NCI-H526 (cell line): ENCODE measurements at regions not wholly inside any gene's neighbourhood (a gene's known extent, or its start where the extent isn't known, plus 50 kb on each side); places are given as distances from the start of the nearest gene placed in this dataset.
A peak's percentile ranks its signal among the peaks of the same experiment; 100 is the strongest.

Experiments
- DNase-seq, 2 experiments: peaks; one replicate each; lab custom pipeline; 2025; lab: John Stamatoyannopoulos, UW

DNA sequence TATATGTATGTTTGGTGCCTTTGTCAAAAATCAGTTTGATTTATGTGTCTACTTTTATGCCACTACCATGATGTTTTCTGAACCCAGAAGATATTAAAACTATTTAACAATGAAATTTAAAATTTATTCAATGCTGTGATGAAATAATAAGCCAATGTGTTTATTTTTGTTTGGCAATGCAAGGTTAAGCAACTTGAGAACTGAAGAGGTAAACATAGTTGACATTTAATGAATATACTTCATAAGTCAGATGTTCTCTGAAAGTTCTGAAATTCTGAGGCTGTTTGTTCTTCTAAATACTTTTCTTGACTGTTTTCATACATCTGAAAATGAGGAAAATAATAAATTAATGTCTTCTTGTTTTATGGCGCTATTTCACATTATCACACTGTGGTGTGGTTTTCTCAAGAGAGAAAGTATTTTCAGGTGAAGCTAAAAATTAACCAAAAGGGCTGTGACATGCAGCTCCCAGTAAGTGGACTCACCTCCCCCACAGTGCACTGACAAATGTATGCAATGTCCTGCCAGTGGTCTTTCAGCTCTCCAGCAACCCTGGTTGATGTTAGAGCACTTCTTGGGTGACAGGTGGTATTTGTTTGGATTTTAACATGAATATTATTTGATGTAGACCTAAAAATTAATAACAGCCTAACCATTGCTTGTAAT, 863.6 kb upstream of the SALL3 start:
- DNase-seq, result no peak

DNA sequence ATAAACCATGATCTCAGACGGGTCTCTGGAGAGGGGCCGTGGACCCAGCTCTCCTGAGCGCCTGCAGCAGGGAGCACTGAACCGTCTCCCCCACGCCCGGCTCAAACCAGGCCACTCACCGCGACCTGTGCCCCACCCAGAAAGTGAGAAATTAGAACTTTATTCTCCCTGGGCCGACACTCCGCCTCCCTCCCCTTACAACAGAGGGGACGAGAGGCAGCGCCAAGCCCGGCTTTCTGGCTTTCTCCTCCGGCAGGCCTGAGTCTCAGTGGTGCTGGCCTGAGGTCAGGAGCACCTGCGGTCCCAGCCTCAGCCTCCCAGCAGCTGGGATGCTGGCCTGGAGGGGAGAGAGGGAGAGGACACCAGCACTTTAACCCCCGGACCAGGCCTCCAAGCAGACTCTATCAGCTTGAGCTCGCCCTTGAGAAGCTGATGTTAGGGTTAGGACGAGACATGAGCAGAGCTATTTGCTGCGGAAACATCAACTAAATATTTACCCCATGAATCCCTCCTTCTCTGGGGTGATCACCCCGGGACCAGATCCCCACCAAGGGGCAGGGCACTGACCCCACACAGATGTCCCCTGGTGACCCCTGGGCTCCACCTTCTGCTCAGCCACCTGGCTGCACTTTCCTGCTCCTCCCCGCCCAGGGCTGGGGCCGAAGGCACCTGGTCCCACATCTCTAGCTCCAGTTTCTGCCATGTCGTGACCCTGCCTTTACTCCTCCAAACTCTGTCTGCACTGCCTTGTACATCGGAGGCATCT, 856.3 kb upstream of the SALL3 start:
- no peak for DNase-seq

DNA sequence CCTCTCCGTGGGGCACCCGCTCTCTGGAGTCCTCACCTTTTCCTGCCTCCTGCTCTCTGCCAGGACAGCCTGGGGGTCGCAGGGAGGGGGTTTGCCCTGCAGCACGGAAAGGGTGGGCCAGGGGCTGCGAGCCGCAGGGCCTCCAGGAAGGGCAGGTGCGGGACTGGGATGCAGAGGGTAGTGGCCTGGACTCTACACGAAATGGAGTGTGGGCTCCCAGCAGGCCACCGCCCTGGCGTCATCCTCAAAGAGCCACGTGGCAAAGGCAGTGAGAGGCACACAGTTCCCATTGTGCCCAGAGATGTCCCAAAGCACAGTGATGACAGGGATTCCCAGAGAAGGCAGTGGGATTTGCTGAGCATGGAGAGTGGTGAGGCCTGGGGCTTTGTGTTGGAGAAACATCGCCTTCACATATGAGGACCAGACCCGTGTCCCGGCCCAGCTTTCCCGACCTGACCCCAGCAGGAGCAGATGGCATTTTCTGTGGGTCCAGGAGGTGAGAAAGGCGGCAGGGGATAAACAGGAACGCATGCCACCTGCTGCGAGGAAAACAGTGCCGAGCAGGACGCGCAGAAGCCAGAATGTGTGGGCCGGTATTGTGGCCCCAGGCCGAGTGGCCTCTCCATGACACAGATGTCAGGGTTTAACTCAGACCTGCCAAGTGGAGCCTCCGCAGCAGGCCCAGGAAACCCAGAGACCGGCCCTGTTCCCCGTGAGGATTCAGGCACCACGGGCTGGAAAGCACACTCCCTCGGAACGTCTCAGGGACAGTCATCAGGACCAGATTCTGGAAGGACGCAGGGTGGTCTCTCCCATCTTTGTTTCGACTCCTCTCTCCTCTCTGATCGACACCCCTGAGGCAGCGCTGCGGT, 855.5 kb upstream of the SALL3 start:
- no peak for DNase-seq

DNA sequence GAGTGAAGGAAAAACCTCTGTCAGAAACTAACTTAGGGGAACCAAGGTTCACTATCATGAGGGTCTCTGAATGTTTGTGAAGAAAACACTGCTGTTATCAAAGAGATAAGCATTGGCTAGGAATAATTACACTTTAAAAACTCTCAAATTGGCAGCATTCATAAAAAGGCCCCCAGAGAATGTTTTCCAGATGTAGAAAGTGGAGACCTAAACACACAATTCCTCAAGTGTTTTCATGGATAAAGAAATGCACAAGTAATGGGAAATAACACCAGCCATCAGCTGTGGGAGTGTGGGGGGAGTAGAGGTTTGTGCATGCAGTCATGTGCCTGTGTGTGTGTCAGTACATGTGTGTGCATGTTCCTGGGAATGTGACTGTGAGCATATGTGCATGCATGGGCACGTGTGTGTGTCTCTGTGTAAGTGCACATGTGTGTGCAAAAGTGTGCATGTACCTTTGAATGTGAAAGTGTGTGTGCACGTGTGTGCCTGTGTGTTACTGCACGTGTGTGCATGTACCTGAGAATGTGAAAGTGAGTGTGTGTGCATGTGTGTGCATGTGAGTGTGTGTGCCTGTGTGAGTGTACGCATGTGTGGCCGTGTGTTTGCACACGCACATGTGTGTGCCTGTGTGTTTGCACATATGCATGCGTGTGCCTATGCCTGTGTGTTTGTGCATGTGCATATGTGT, 854.3 kb upstream of the SALL3 start:
- no peak for DNase-seq

DNA sequence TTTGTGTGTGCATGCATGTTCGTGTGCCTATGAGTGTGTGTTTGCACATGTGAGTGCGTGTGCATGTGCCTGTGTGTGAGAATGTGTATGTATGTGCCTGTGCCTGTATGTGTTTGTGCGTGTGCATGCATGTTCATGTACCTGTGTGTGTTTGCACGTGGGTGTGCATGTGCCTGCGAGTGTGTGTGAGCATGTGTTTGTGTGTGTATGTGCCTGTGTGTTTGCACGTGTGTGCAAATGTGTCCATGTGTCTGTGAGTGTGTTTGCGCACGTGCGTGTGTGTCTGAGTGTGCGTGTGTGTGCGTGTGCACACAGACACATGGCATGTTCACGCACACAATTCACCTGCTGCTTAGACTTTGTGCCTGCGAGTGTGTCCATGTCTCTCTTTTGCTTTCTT, 853.5 kb upstream of the SALL3 start:
- DNase-seq, result no peak

DNA sequence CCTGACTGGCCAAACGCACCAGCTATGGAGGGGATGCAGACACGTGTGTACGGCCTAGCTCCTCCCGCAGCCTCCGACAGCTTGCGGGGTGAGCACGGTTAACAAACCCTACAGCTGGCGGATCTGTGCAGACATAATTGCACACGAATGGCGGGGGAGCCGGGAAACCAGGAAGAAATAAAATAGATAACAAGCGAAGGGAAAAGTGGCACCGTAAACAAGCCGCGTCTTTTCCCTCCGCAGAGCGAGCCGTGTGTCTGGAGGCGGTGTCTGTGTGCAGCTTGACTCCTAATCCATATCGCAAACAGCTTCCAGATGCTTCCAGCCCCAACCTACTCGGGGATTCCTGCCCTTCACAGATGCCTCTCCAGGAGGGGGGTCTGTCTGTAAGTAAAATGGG, 853.1 kb upstream of the SALL3 start:
- DNase-seq, result no peak

DNA sequence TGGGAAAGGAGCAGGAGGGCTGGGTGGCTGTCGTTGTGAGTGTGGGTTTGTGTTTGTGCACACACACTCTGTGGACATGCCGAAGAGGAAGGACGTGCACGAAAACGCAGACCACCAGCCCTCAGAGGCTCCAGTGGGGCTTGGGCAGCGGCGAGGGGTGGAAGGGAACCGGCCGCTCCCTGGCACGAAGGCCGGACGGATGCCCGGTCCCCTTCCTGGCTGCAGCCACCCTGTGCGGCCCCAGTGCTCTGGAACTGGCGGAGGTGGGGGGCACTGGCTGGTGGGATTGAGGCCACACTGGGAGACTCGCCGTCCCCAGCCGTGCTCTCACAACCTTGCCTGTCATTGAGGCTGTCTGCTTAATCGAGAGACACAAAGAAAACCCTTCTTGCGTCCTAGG, 852.6 kb upstream of the SALL3 start:
- no peak for DNase-seq

DNA sequence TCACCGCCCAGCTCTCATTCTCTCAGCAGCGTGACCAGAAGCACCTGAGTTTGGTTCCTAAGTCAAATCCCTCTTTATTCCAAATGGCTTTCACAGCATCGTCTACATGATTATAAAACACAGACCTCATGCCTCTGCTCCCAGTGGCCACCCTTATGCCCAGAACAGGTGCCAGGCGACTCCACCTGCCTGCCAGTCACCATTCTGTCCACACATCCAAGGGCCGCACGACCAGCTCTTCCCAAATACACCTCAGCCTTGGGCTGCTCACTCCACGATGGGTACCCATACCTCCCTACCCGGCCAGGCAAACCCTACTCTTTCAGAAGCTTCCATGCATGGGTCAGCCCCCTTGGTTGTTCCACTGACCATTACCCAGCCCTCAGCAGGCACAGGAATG, 851.6 kb upstream of the SALL3 start:
- DNase-seq, result no peak

DNA sequence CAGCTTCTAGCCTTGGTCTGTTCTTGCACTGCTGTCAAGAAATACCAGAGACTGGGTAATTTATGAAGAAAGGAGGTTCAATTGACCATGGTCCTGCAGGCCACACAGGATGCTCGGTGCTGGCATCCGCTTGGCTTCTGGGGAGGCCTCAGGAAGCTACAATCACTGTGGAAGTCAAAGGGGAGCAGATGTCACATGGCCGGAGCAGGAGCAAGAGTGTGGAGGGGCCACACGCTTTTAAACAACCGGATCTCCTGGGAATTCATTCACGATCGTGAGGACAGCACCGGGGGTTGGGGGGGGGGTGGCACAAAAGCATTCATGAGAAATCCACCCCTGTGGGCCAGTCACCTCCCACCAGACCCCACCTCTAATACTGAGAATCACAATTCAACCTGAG, 850.4 kb upstream of the SALL3 start:
- DNase-seq, result no peak

DNA sequence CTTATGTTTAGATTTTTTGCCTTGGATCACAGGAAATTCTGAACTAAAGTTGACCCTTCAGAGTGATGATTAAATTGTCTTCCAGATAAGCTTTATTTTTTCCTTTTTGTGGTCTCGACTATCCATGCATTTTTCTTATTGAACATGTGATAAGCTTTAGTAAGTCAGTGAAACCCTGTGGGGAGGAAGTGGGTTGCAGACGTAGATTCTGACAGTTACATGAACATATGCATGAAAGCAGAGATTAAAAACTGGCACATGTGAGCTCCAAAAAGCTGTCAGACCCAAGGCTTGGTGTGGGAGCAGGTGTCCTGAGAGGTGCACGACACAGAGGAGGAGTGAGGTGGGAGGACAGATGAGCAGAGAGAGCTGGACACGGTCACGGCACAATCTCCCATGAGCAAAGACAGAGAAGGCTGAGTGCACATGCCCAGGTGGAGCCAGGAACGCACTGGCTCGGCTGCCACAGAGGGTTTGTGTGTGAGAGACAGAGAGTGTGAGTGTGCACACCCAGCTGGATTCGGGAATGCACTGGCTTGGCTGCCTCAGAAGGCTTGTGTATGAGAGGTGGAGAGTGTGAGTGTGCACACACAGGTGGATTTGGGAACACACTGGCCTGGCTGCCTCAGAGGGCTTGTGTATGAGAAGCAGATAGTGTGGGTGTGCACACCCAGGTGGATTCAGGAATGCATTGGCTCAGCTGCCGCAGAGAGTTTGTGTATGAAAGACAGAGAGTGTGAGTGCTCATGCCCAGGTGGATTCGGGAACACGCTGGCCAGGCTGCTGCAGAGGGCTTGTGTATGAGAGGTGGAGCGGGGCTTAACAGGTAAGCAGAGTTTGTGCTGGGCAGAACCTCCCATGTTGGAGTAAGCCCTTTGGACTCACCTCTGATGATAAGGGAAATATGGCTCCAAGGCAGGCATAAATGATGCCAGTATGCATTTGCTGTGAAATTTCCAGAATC, 849.1 kb upstream of the SALL3 start:
- no peak for DNase-seq

DNA sequence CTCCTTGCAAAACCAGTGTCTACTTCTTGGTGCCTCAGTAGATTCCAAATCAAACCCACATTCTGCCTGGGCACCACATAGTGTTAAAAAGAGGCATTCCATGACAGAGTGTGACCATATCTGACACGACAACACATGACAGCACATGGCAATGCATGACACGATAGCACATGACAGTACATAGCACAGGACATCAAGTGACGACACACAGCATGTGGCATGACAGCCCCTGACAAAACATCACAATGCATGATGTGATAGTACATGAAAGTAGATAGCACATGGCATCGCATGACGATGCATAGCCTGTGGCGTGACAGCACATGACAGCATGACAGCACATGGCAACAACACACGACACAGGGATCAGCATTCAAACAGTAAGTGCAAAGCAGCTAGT, 845.9 kb upstream of the SALL3 start:
- DNase-seq, result no peak

DNA sequence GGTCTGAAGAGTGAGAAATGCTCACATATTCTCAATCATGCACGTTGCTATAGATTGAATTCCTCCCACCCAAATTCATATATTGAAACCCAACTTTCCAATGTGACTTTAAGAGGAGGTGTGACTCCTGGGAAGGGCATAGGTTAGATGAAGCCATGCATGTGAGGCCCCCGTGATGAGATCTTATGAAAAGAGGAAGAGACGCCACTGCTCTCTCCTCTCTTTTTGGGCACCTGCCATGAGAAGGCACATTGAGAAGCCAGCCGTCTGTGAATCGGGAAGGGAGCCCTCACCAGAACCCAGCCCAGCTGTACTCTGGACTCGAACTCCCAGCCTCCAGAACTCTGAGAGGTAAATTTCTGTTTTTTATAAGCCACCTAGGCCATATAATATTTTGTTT, 842.6 kb upstream of the SALL3 start:
- no peak for DNase-seq

DNA sequence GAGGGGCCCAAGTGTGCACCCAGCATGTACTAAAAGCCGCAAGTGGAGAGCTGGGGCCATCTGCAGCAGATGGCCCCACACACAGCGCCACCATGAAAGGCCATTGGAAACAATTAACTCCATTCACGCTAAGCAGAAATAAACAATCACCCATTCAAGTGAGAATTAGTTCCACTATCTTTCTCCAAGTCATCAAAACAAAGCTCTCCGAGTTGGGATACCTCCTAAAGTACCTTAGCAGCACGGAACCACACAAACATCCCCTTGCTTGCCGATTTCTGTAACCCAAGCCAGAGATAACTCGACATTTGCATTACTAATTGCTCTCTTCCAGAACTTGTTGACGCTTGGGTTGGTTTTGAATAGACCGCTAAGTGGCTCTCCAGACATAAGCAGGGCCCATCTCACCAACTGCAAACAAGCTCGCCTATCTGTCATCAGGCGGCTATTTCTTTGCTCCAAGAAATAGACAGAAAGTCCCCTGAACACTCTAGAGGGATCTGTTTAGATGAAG, 840.6 kb upstream of the SALL3 start:
- DNase-seq, result peak; percentile 2 to 5

DNA sequence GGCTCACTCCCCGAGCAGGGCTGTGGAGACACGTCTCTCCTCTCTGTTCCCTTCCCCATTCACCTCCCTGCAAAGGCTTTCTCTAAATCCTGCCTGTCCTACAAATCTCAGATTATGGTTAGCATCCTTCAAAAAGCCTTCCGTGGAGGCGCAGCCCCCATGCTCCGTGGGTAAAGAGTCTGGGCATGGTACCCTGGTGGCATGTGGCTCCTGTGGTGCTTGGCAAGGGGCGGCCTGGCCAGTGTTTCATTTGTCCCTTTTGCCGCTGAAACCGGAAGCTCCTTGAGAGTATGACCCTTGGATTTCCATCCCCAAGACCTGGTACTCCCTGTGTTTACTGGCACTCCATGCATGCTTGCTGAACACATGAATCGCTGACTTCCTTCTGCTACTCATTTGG, 839.3 kb upstream of the SALL3 start:
- DNase-seq, result no peak

DNA sequence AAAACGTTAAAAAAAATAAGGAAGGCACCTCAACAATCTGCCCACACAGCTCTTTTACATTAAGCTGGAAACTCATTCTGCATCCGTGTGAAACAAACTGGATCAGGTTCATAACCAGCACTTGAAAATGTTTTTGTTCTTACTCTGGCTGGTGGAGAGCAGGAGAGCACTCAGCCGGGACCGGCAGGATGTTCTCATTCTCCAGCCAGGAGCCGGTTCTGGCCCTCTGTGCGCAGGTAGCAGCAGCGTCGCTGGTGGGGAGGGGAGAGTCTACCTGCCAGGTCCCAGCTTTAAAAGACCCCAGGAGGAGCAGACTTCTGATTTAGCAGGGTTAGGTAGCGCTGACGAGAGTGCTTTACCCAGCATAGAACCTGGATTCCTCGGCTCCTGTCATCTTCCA, 834.9 kb upstream of the SALL3 start:
- no peak for DNase-seq

DNA sequence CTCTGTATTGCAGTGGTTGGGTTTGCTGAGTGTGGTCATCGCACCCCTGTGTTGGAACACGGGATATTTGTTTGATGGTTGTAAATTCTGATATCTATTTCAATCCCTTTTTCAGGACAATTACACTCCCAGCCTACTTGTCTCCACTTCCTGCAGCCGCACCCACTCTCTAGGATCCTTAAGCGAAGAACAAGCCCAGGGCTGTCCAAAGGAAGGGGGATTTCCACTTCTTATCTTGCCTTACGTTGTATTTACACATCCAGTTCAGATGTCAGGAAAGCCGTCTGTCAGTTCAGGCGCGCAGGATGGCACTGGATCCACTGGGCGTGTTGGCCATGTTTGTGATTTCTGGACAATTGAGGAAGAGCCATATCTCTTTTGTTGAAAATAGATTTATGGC, 834.5 kb upstream of the SALL3 start:
- no peak for DNase-seq

DNA sequence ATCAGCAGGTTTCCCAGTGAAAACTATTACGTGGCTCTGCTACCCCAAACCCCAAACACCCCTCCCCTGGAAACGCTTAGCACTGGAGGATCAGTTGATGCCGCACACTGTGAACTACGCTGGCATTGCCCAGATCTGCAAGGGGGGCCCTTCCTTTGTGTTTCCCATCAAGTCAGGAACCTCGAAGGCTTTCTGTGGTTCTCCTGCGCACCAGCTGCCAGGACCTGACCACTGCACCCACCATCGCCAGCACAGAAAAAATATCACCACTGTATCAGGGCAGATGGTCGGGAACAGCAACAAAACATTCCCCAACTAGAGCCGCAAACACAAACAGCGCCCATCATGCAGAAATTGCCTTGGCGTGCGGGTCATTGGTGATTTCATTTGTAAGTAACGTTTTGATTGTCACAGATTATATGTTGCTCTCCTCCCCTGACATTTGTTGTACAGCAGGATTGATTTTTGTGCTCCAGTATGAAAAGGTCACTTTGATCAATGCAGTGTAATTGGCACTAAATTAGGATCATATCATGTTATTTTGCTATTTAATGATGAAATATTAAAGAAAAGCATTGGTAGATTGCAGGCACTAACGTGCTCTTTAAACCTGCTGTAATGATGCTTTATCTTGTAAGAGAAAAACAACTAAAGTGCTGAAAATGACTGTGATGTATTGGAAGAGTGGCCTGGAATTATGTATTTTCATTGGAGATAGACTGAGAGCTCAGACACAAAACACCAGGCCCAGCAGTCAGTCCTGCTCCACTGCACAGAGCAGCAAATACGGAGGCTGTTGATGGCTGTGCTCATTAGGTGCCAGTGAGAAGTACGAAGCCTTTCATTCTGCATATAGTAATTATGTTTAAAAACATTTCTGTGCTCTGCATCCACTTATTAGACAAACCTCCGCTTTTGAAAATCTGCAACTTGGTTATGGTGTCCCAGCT, 833.2 kb upstream of the SALL3 start:
- no peak for DNase-seq

DNA sequence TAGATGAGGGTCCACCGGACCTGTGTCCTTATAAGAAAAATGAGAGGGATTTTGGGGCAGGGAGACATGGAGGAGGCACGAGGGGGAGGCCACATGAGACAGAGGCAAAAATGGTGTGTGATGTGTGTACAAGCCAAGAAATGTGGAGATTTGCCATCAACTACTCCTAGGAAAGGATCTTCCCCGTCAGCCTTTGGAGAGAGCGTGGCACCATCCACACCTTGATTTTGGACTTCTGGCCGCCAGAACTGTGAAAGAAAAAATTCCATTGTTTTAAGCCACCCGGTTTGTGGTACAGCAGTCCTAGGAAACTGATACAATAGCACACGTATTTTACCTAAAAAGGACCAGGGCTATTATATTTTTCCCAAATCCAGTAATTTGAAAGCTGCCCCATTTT, 829.0 kb upstream of the SALL3 start:
- DNase-seq, result no peak

DNA sequence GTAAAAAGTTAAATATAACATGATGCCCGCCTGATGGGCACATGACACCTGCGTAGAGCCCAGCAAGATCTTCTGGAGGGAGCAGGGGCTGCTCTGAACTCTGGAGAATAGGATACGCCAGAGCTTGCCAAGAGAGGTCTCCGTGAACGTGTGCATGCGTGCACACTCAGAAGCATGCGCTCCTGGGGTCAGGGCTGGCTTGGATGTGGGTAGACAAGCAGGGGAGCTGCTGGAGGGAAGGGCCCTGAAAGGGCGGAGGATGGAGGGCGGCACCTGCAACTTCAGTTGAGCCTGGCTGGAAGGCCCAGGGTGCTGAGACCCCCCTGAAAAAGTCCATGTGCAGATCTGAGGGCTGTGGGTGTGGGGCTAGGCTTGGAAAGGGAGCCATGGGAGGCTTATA, 828.4 kb upstream of the SALL3 start:
- DNase-seq, result no peak
